ENCODE measurements at regions not wholly inside any gene's neighbourhood (a gene's known extent, or its start where the extent isn't known, plus 50 kb on each side); places are given as distances from the start of the nearest gene placed in this dataset.
"Not testable (repeated sequence)": the region's sequence is repeated elsewhere in the genome, so short reads cannot be mapped to it uniquely, and the experiment has no call there.

GRCh38 chr3:157914882-157915281, 191.3 kb downstream of the SHOX2 start:
- no peak for TF ChIP-seq CTCF (IDR thresholded peaks at IDR 0.05; ENCODE audit: low read depth, low read length)
- DNase-seq (ENCODE audit: low read depth, low spot score) = no peak
- in situ Hi-C loops (cut with HindIII; ENCODE audit: low sequenced_read_pairs) = no loop called here
- H3K4me3 ChIP-seq (ENCODE audit: low read depth, low read length) = no peak overlapping the region

- in situ Hi-C loops (cut with HindIII; ENCODE audit: low sequenced_read_pairs) = no loop called here
- no peak for TF ChIP-seq CTCF (IDR thresholded peaks at IDR 0.05; ENCODE audit: low read depth, low read length)
These were observed 192.5 kb downstream of the SHOX2 start for GRCh38 chr3:157913741-157914150.

GRCh38 chr3:157912514-157913451, 193.4 kb downstream of the SHOX2 start:
- no peak for TF ChIP-seq CTCF (IDR thresholded peaks at IDR 0.05; ENCODE audit: low read depth, low read length)
- no peak for DNase-seq (ENCODE audit: low read depth, low spot score)
- no peak overlapping the region for H3K4me3 ChIP-seq (ENCODE audit: low read depth, low read length)
- in situ Hi-C loops (cut with HindIII; ENCODE audit: low sequenced_read_pairs) = no loop called here

More at GRCh38 chr3:157913741-157914150, 192.5 kb downstream of the SHOX2 start:
- H3K4me3 ChIP-seq (ENCODE audit: low read depth, low read length) = no peak overlapping the region
- no peak for DNase-seq (ENCODE audit: low read depth, low spot score)

GRCh38 chr3:157906627-157907026, 199.6 kb downstream of the SHOX2 start:
- no peak for DNase-seq (ENCODE audit: low read depth, low spot score)
- in situ Hi-C loops (cut with HindIII; ENCODE audit: low sequenced_read_pairs) = no loop called here
- peak; percentile 6 for TF ChIP-seq CTCF (IDR thresholded peaks at IDR 0.05; ENCODE audit: low read depth, low read length)
- H3K4me3 ChIP-seq (ENCODE audit: low read depth, low read length) = no peak overlapping the region

DNA sequence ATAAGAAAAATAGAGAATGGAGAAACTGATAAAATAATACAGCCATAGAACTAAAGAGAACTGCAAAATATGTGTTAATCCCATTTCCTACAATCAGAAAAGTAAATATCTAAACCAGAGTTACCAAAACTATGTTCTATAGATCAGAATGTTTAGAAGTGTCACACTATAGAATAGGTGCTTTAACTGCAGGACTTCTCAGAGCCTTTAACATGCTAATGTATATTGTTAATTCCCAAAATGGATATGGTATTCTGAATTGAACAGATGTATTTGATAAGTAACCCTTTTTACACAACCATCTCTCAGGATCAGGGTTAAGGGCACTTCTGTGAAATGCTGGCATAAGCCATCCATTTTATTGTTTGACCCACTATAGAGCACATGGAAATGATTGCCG, 200.3 kb downstream of the SHOX2 start:
- DNase-seq (ENCODE audit: low read depth, low spot score) = no peak
- in situ Hi-C loops (cut with HindIII; ENCODE audit: low sequenced_read_pairs) = no loop called here
- H3K4me3 ChIP-seq (ENCODE audit: low read depth, low read length) = no peak overlapping the region
- no peak for TF ChIP-seq CTCF (IDR thresholded peaks at IDR 0.05; ENCODE audit: low read depth, low read length)

DNA sequence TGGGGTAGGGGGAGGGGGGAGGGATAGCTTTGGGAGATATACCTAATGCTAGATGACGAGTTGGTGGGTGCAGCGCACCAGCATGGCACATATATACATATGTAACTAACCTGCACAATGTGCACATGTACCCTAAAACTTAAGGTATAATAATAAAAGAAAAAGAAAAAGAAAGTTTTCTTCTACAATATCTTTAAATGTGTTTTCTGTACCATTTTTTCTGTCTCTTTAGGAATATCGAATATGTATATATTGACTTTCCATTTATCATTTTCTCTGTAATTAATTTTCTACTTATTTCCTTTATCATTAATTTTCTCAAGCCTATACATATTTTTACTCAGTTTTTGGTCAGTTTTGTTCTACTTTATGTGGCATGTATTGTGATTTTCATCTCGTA, 203.5 kb downstream of the SHOX2 start:
- in situ Hi-C loops (cut with HindIII; ENCODE audit: low sequenced_read_pairs); DNase-seq (ENCODE audit: low read depth, low spot score); H3K4me3 ChIP-seq (ENCODE audit: low read depth, low read length): not testable (repeated sequence)

GRCh38 chr3:157888040-157888439, 218.2 kb downstream of the SHOX2 start:
- H3K4me3 ChIP-seq (ENCODE audit: low read depth, low read length) = no peak overlapping the region
- in situ Hi-C loops (cut with HindIII; ENCODE audit: low sequenced_read_pairs) = no loop called here
- TF ChIP-seq CTCF (IDR thresholded peaks at IDR 0.05; ENCODE audit: low read depth, low read length) = no peak
- no peak for DNase-seq (ENCODE audit: low read depth, low spot score)
